ENCODE measurements at regions not wholly inside any gene's neighbourhood (a gene's known extent, or its start where the extent isn't known, plus 50 kb on each side); places are given as distances from the start of the nearest gene placed in this dataset.
A peak's percentile ranks its signal among the peaks of the same experiment; 100 is the strongest.
"Not testable (repeated sequence)": the region's sequence is repeated elsewhere in the genome, so short reads cannot be mapped to it uniquely, and the experiment has no call there.

GRCh38 chr14:106340658-106341057, 814.3 kb downstream of the TMEM121 start:
- H3K4me3 ChIP-seq; DNase-seq (ENCODE audit: low spot score in 2 of 2); in situ Hi-C loops (cut with MboI; ENCODE audit: low sequenced_read_pairs); H3K9me3 ChIP-seq; H3K4me1 ChIP-seq; H3K27me3 ChIP-seq (ENCODE audit: low read depth); H3K36me3 ChIP-seq (replicated peaks): not testable (repeated sequence)

GRCh38 chr14:106341161-106341560, 814.8 kb downstream of the TMEM121 start:
- in situ Hi-C loops (cut with MboI; ENCODE audit: low sequenced_read_pairs); H3K9me3 ChIP-seq; H3K4me1 ChIP-seq; H3K4me3 ChIP-seq; H3K27me3 ChIP-seq (ENCODE audit: low read depth); DNase-seq (ENCODE audit: low spot score in 2 of 2); H3K36me3 ChIP-seq (replicated peaks): not testable (repeated sequence)

GRCh38 chr14:106343626-106344025, 817.2 kb downstream of the TMEM121 start:
- Histone ChIP-seq H3K36me3 (replicated peaks) (no peaks in the 10 kb centered on the region), H3K9me3 (no peaks in the 10 kb centered on the region), H3K4me3 (no peak overlapping the region), H3K4me1 (no peaks in the 10 kb centered on the region), H3K27me3 (ENCODE audit: low read depth) (0 out of 2 replicates have a peak, but pooled peaks cover 3% of the 10 kb centered on the region)
- no peak for DNase-seq (ENCODE audit: low spot score in 2 of 2)
- in situ Hi-C loops (cut with MboI; ENCODE audit: low sequenced_read_pairs): no loop called here

- DNase-seq (ENCODE audit: low spot score in 2 of 2); H3K36me3 ChIP-seq (replicated peaks); H3K4me1 ChIP-seq; in situ Hi-C loops (cut with MboI; ENCODE audit: low sequenced_read_pairs); H3K9me3 ChIP-seq; H3K4me3 ChIP-seq; H3K27me3 ChIP-seq (ENCODE audit: low read depth): not testable (repeated sequence)
Observed at GRCh38 chr14:106344065-106344614, 817.8 kb downstream of the TMEM121 start.

- H3K27me3 ChIP-seq (ENCODE audit: low read depth); DNase-seq (ENCODE audit: low spot score in 2 of 2); H3K36me3 ChIP-seq (replicated peaks); H3K9me3 ChIP-seq; H3K4me3 ChIP-seq; H3K4me1 ChIP-seq; in situ Hi-C loops (cut with MboI; ENCODE audit: low sequenced_read_pairs): not testable (repeated sequence)
Observed at GRCh38 chr14:106344791-106345479, 818.6 kb downstream of the TMEM121 start.

GRCh38 chr14:106346084-106346483, 819.7 kb downstream of the TMEM121 start:
- in situ Hi-C loops (cut with MboI; ENCODE audit: low sequenced_read_pairs): no loop called here
- no peak overlapping the region for H3K4me3 ChIP-seq
- 0 out of 2 replicates have a peak, but pooled peaks cover 3% of the 10 kb centered on the region for H3K27me3 ChIP-seq (ENCODE audit: low read depth)

GRCh38 chr14:106346534-106347290, 820.3 kb downstream of the TMEM121 start:
- in situ Hi-C loops (cut with MboI; ENCODE audit: low sequenced_read_pairs): no loop called here
- Histone ChIP-seq H3K27me3 (ENCODE audit: low read depth) (peaks cover 3% of the 10 kb centered on the region; the same call in 1 of the 2 replicates), H3K4me3 (no peak overlapping the region), H3K36me3 (replicated peaks) (no peaks in the 10 kb centered on the region), H3K9me3 (no peaks in the 10 kb centered on the region), H3K4me1 (no peaks in the 10 kb centered on the region)
- no peak for DNase-seq (ENCODE audit: low spot score in 2 of 2)

More at GRCh38 chr14:106346084-106346483, 819.7 kb downstream of the TMEM121 start:
- no peaks in the 10 kb centered on the region for H3K4me1 ChIP-seq
- DNase-seq (ENCODE audit: low spot score in 2 of 2): no peak
- H3K9me3 ChIP-seq: no peaks in the 10 kb centered on the region
- H3K36me3 ChIP-seq (replicated peaks): no peaks in the 10 kb centered on the region

GRCh38 chr14:106347291-106347778, 821.0 kb downstream of the TMEM121 start:
- Histone ChIP-seq H3K4me3 (no peak overlapping the region), H3K27me3 (ENCODE audit: low read depth) (peaks cover 3% of the 10 kb centered on the region; the same call in 1 of the 2 replicates), H3K36me3 (replicated peaks) (no peaks in the 10 kb centered on the region), H3K4me1 (no peaks in the 10 kb centered on the region), H3K9me3 (no peaks in the 10 kb centered on the region)
- in situ Hi-C loops (cut with MboI; ENCODE audit: low sequenced_read_pairs): no loop called here
- DNase-seq (ENCODE audit: low spot score in 2 of 2): no peak

GRCh38 chr14:106347890-106348755, 821.7 kb downstream of the TMEM121 start:
- Histone ChIP-seq H3K27me3 (ENCODE audit: low read depth) (peaks cover 3% of the 10 kb centered on the region; the same call in 1 of the 2 replicates), H3K9me3 (no peaks in the 10 kb centered on the region), H3K4me3 (no peak overlapping the region), H3K36me3 (replicated peaks) (no peaks in the 10 kb centered on the region), H3K4me1 (no peaks in the 10 kb centered on the region)
- in situ Hi-C loops (cut with MboI; ENCODE audit: low sequenced_read_pairs): no loop called here
- DNase-seq (ENCODE audit: low spot score in 2 of 2): no peak

- H3K9me3 ChIP-seq; H3K4me3 ChIP-seq; H3K27me3 ChIP-seq (ENCODE audit: low read depth); H3K36me3 ChIP-seq (replicated peaks); H3K4me1 ChIP-seq; in situ Hi-C loops (cut with MboI; ENCODE audit: low sequenced_read_pairs): not testable (repeated sequence)
- peak in 1 of 2 experiments; percentile 79 for DNase-seq (ENCODE audit: low spot score in 2 of 2)
Observed at GRCh38 chr14:106348873-106349540, 822.6 kb downstream of the TMEM121 start.

- H3K4me3 ChIP-seq; H3K36me3 ChIP-seq (replicated peaks); in situ Hi-C loops (cut with MboI; ENCODE audit: low sequenced_read_pairs); H3K9me3 ChIP-seq; H3K27me3 ChIP-seq (ENCODE audit: low read depth); DNase-seq (ENCODE audit: low spot score in 2 of 2); H3K4me1 ChIP-seq: not testable (repeated sequence)
Observed at GRCh38 chr14:106349678-106350457, 823.5 kb downstream of the TMEM121 start.

GRCh38 chr14:106355007-106355791, 828.8 kb downstream of the TMEM121 start:
- H3K9me3 ChIP-seq; H3K27me3 ChIP-seq (ENCODE audit: low read depth); DNase-seq (ENCODE audit: low spot score in 2 of 2); H3K4me3 ChIP-seq; in situ Hi-C loops (cut with MboI; ENCODE audit: low sequenced_read_pairs); H3K36me3 ChIP-seq (replicated peaks); H3K4me1 ChIP-seq: not testable (repeated sequence)

Data from HAP-1 (cell line).